ENCODE measurements at regions not wholly inside any gene's neighbourhood (a gene's known extent, or its start where the extent isn't known, plus 50 kb on each side); places are given as distances from the start of the nearest gene placed in this dataset.

DNA sequence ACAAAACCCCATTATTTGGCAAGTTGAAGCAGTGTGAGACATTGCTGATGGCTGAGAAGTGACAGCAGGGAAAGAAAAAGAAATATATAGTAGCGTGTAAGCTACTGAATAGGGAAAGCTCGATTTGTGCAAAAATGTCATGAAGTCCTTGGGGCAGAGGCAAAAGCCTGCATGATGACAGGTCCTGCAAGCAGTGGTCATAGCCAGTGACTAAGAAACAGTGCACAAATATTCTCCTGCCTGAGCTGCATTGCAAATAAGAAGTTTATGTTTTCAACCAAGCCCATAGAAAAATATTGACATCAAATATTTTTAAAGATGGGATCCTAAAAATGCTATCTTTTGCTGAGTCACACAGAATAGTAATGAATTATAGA is 270.0 kb downstream of the SLITRK6 start:
- TF ChIP-seq POLR2A (IDR thresholded peaks at IDR 0.05; ENCODE audit: low read depth, low read length), result no peak
- FAIRE-seq (no peak), DNase-seq (ENCODE audit: insufficient read length, low spot score) (no peak)

- no peak for DNase-seq (ENCODE audit: insufficient read length, low spot score)
- peak; percentile 96 for FAIRE-seq
- TF ChIP-seq POLR2A (IDR thresholded peaks at IDR 0.05; ENCODE audit: low read depth, low read length), result no peak
Measured at GRCh38 chr13:85528491-85529217, 270.6 kb downstream of the SLITRK6 start.

GRCh38 chr13:85527316-85527715 is 271.9 kb downstream of the SLITRK6 start:
- FAIRE-seq, result peak; percentile 74
- TF ChIP-seq POLR2A (IDR thresholded peaks at IDR 0.05; ENCODE audit: low read depth, low read length), result no peak
- DNase-seq (ENCODE audit: insufficient read length, low spot score), result no peak

DNA sequence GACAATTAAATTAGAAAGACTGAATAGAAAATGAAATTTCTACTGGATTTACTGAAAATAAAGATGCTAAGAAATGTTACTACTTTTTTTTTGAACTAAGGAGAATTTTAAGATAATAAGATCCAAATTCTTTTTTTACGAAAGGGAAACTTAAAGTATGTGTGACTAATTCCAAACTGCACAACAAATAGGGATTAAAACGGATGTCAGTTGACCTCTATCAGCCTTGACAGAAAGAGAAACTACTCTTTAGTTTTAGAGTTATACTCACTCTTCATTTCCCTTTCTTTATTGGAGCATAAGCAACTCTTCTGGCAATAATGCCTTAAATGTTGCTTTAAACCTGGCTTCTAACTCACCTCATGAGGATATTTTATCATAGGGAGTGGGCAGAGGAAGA is 273.8 kb downstream of the SLITRK6 start:
- no peak for TF ChIP-seq POLR2A (IDR thresholded peaks at IDR 0.05; ENCODE audit: low read depth, low read length)
- FAIRE-seq (peak; percentile 87), DNase-seq (ENCODE audit: insufficient read length, low spot score) (no peak)

DNA sequence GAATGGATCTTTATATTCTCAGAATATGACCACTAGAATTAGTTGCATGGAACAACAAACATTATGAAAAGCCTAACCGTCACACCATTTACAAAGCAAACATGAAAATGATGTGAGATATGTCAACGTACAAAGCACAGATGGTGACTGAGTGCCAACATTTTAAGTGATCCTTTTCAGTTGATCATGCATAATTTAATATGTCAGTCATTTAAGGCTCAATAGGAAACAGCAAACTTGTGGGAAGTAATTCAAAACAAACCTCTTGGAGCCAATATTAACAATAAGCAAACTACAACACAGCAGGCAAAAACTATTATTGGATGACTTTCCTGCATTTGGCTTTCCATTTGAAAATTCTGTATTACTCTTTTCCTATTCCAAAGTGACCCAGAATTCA is 277.6 kb downstream of the SLITRK6 start:
- no peak for TF ChIP-seq POLR2A (IDR thresholded peaks at IDR 0.05; ENCODE audit: low read depth, low read length)
- DNase-seq (ENCODE audit: insufficient read length, low spot score) (no peak), FAIRE-seq (peak; percentile 33)

DNA sequence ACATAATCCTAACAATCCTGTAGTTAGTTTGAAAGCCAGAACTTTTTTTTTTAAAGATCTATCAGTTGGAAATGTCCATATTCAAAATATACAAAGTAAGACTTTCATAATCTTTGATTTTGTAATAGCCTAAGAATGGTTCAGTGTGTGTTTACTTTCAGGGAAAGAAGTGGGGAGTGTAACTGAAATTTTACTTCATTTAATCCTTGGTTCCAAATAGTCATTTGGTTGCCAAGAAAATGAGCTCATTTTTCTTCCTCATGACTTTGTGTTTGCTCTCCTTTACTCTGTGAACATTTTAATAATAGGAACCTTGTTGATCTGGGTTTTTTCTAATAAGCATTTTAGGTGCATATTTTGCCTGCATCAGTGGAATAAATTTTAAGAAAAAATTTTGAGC is 278.8 kb downstream of the SLITRK6 start:
- DNase-seq (ENCODE audit: insufficient read length, low spot score) (no peak), FAIRE-seq (no peak)
- TF ChIP-seq POLR2A (IDR thresholded peaks at IDR 0.05; ENCODE audit: low read depth, low read length), result no peak

- no peak for TF ChIP-seq POLR2A (IDR thresholded peaks at IDR 0.05; ENCODE audit: low read depth, low read length)
- DNase-seq (ENCODE audit: insufficient read length, low spot score), result no peak
- no peak for FAIRE-seq
Measured at GRCh38 chr13:85519363-85519762, 279.9 kb downstream of the SLITRK6 start.

DNA sequence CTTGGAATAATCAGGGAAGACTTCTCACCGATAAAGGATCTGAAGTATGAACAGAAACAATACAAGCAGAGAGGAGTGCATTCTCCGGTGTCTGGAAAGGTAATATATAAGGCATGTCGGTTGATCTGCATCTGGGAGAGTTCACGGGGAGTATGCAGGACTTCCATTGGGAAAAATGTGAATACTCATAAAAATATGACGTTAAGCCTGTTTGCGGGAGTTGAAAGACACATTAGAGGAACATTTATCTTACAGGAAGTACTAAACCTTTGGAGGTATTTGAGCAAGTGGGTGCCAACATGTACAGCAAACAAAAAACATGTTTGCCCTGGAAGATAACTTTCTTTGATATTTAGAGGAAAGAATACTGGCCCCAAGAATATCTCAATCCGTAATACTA is 286.8 kb downstream of the SLITRK6 start:
- no peak for TF ChIP-seq POLR2A (IDR thresholded peaks at IDR 0.05; ENCODE audit: low read depth, low read length)
- no peak for DNase-seq (ENCODE audit: insufficient read length, low spot score)
- peak; percentile 55 for FAIRE-seq

DNA sequence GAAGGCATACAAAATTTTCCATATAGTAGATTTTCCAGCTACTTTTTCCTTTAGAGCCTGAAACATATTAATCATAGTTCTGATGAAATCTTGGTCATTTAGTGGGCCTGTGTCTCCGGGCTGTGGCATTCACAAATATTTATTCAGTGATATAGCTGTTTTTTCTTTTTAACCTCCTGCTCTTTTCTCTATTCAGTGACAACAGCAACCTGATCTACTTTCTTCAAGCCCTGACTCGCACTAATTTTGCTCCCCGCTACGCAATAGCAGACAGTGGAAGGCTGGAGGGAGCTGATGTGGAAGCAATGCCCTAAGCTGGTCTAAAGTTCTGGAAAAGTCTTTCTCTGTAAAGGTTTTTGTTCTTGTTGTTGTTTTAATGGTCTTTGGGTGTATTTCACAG is 289.7 kb downstream of the SLITRK6 start:
- DNase-seq (ENCODE audit: insufficient read length, low spot score) (no peak), FAIRE-seq (no peak)
- TF ChIP-seq POLR2A (IDR thresholded peaks at IDR 0.05; ENCODE audit: low read depth, low read length), result no peak

GRCh38 chr13:85508683-85509329 is 290.4 kb downstream of the SLITRK6 start:
- peak; percentile 15 for FAIRE-seq
- no peak for TF ChIP-seq POLR2A (IDR thresholded peaks at IDR 0.05; ENCODE audit: low read depth, low read length)

GRCh38 chr13:85503797-85504196 is 295.4 kb downstream of the SLITRK6 start:
- FAIRE-seq (peak; percentile 96), DNase-seq (ENCODE audit: insufficient read length, low spot score) (peak; percentile 5)
- no peak for TF ChIP-seq POLR2A (IDR thresholded peaks at IDR 0.05; ENCODE audit: low read depth, low read length)

More at GRCh38 chr13:85508683-85509329, 290.4 kb downstream of the SLITRK6 start:
- DNase-seq (ENCODE audit: insufficient read length, low spot score), result no peak

DNA sequence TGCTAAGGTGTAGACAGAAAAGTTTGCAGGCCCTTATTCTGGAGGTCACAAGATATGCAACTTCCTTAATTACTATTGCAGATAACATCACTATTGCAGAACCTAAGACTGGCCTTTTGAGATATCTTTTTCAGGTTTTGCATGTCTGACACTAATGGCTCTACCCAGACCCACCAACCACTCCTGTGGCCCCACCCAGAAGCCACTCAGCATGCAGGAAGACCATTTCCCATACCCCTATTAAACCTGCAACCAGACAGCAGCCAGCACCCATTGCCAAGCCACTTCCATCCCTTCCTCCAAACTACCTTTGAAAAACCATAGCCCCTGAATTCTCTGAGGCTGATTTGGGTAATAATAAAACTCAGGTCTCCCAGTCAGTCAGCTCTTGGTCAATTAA is 297.6 kb downstream of the SLITRK6 start:
- TF ChIP-seq POLR2A (IDR thresholded peaks at IDR 0.05; ENCODE audit: low read depth, low read length), result no peak
- peak; percentile 36 for FAIRE-seq
- DNase-seq (ENCODE audit: insufficient read length, low spot score), result no peak

- TF ChIP-seq POLR2A (IDR thresholded peaks at IDR 0.05; ENCODE audit: low read depth, low read length), result no peak
- no peak for DNase-seq (ENCODE audit: insufficient read length, low spot score)
- peak; percentile 92 for FAIRE-seq
Measured at GRCh38 chr13:85500696-85501256, 298.4 kb downstream of the SLITRK6 start.

- FAIRE-seq, result peak; percentile 50
- TF ChIP-seq POLR2A (IDR thresholded peaks at IDR 0.05; ENCODE audit: low read depth, low read length), result no peak
- DNase-seq (ENCODE audit: insufficient read length, low spot score), result no peak
Measured at GRCh38 chr13:85498774-85499173, 300.4 kb downstream of the SLITRK6 start.

DNA sequence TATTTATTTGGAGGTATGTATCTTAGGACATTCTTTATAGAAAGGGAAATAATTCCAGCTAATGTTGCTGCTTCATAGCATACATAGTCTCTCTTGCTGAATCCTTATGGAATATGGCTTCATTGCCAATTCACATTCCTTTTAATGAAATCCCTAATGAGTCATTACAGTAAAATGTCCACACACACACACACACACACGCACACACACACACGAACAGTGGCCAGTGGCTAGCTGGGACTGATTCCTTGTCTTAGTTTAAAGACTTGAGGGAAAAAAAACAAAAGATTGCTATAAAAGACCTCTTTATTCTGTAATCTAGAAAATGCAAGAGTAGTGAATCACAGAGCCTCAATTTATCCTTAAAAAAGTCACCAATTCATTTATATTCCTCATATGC is 301.6 kb downstream of the SLITRK6 start:
- no peak for TF ChIP-seq POLR2A (IDR thresholded peaks at IDR 0.05; ENCODE audit: low read depth, low read length)
- peak; percentile 99 for FAIRE-seq

More for the DNA sequence above, 301.6 kb downstream of the SLITRK6 start:
- DNase-seq (ENCODE audit: insufficient read length, low spot score), result peak; percentile 36
